Lung microvascular endothelial cell (primary cell): ENCODE measurements at regions not wholly inside any gene's neighbourhood (a gene's known extent, or its start where the extent isn't known, plus 50 kb on each side); places are given as distances from the start of the nearest gene placed in this dataset.
"Not testable (repeated sequence)": the region's sequence is repeated elsewhere in the genome, so short reads cannot be mapped to it uniquely, and the experiment has no call there.

Experiments used
- DNase-seq, 2 donors: peaks; one replicate each; pipeline versions ENCODE4 v3.0.0 to v3.0.0-alpha.2; 2010; ENCODE audit warnings: low read depth in 2 of 2

- no peak for DNase-seq
These were observed 76.4 kb downstream of the MAGED4 start for GRCh38 chrX:52261125-52261462.

GRCh38 chrX:52261463-52262194 is 76.9 kb downstream of the MAGED4 start:
- peak; percentile 87 to 92 for DNase-seq

GRCh38 chrX:52262195-52262546 is 77.5 kb downstream of the MAGED4 start:
- DNase-seq, result no peak

- DNase-seq, result no peak
These were observed 78.7 kb downstream of the MAGED4 start for GRCh38 chrX:52263417-52263816.

- DNase-seq, result no peak
These were observed 81.0 kb downstream of the MAGED4 start for GRCh38 chrX:52265713-52266112.

GRCh38 chrX:52268502-52268901 is 83.8 kb downstream of the MAGED4 start:
- not testable (repeated sequence) for DNase-seq

GRCh38 chrX:52270453-52271116 is 85.9 kb downstream of the MAGED4 start:
- no peak for DNase-seq

GRCh38 chrX:52271206-52271605 is 86.5 kb downstream of the MAGED4 start:
- DNase-seq, result peak in 1 of 2 donors; percentile 1

GRCh38 chrX:52277666-52278065 is 91.2 kb upstream of the XAGE2 start:
- DNase-seq, result no peak

- no peak for DNase-seq
These were observed 88.0 kb upstream of the XAGE2 start for GRCh38 chrX:52280812-52281211.

- no peak for DNase-seq
These were observed 84.0 kb upstream of the XAGE2 start for GRCh38 chrX:52284865-52285264.

- not testable (repeated sequence) for DNase-seq
These were observed 69.9 kb upstream of the XAGE2 start for GRCh38 chrX:52298968-52299367.

GRCh38 chrX:52308532-52308931 is 60.3 kb upstream of the XAGE2 start:
- not testable (repeated sequence) for DNase-seq
